ENCODE measurements at regions not wholly inside any gene's neighbourhood (a gene's known extent, or its start where the extent isn't known, plus 50 kb on each side); places are given as distances from the start of the nearest gene placed in this dataset.
A peak's percentile ranks its signal among the peaks of the same experiment; 100 is the strongest.
"Not testable (repeated sequence)": the region's sequence is repeated elsewhere in the genome, so short reads cannot be mapped to it uniquely, and the experiment has no call there.

- DNase-seq (ENCODE audit: unreplicated experiment): peak; percentile 70
- ChIA-PET CTCF (interaction anchor here (0.6 kb wide), 1 partner anchor 820 kb away, joined by 3 read pairs; no protein-coding TSS in a partner anchor), POLR2A (interaction anchor here (1.2 kb wide), 1 partner anchor 11 kb away, joined by 3 read pairs; no protein-coding TSS in a partner anchor)
- TF ChIP-seq CTCF (IDR thresholded peaks at IDR 0.05; ENCODE audit: unreplicated experiment): no peak
- no peak overlapping the region for H3K4me3 Mint-ChIP-seq (ENCODE audit: unreplicated experiment)
- no peaks in the 10 kb centered on the region for H3K9me3 Mint-ChIP-seq (ENCODE audit: unreplicated experiment)
- intact Hi-C loops (cut with micrococcal nuclease): loop anchor here (5.0 kb wide), 1 partner anchor 468 kb away; no protein-coding TSS in a partner anchor
- H3K4me1 Mint-ChIP-seq (ENCODE audit: insufficient read depth, unreplicated experiment): peaks cover 17% of the 10 kb centered on the region
- H3K36me3 Mint-ChIP-seq (ENCODE audit: insufficient read depth, unreplicated experiment): no peaks in the 10 kb centered on the region
- H3K27ac Mint-ChIP-seq (ENCODE audit: low read depth, unreplicated experiment): peak overlapping the region; percentile 44
- no TSS peak for BruUV-seq (replicated peaks)
- H3K27me3 Mint-ChIP-seq (ENCODE audit: insufficient read depth, unreplicated experiment): no peaks in the 10 kb centered on the region
Observed at GRCh38 chr2:125004106-125004800, 979.2 kb downstream of the CNTNAP5 start.

- Mint-ChIP-seq H3K36me3 (ENCODE audit: insufficient read depth, unreplicated experiment) (no peaks in the 10 kb centered on the region), H3K27ac (ENCODE audit: low read depth, unreplicated experiment) (no peak overlapping the region), H3K27me3 (ENCODE audit: insufficient read depth, unreplicated experiment) (no peaks in the 10 kb centered on the region), H3K4me3 (ENCODE audit: unreplicated experiment) (no peak overlapping the region), H3K4me1 (ENCODE audit: insufficient read depth, unreplicated experiment) (peaks cover 17% of the 10 kb centered on the region), H3K9me3 (ENCODE audit: unreplicated experiment) (no peaks in the 10 kb centered on the region)
- CTCF ChIA-PET: no interaction called here
- intact Hi-C loops (cut with micrococcal nuclease): no loop called here
- POLR2A ChIA-PET: no interaction called here
- no peak for TF ChIP-seq CTCF (IDR thresholded peaks at IDR 0.05; ENCODE audit: unreplicated experiment)
- BruUV-seq (replicated peaks): no TSS peak
- no peak for DNase-seq (ENCODE audit: unreplicated experiment)
Observed at GRCh38 chr2:125006676-125007075, 981.6 kb downstream of the CNTNAP5 start.

- intact Hi-C loops (cut with micrococcal nuclease); BruUV-seq (replicated peaks); DNase-seq (ENCODE audit: unreplicated experiment); H3K4me3 Mint-ChIP-seq (ENCODE audit: unreplicated experiment); H3K27ac Mint-ChIP-seq (ENCODE audit: low read depth, unreplicated experiment); H3K4me1 Mint-ChIP-seq (ENCODE audit: insufficient read depth, unreplicated experiment); H3K27me3 Mint-ChIP-seq (ENCODE audit: insufficient read depth, unreplicated experiment); H3K9me3 Mint-ChIP-seq (ENCODE audit: unreplicated experiment); POLR2A ChIA-PET; CTCF ChIA-PET; H3K36me3 Mint-ChIP-seq (ENCODE audit: insufficient read depth, unreplicated experiment): not testable (repeated sequence)
Observed at GRCh38 chr2:125028721-125029120, 1003.6 kb downstream of the CNTNAP5 start.

- intact Hi-C loops (cut with micrococcal nuclease): no loop called here
- no peak for DNase-seq (ENCODE audit: unreplicated experiment)
- no TSS peak for BruUV-seq (replicated peaks)
- H3K36me3 Mint-ChIP-seq (ENCODE audit: insufficient read depth, unreplicated experiment): no peaks in the 10 kb centered on the region
- H3K4me1 Mint-ChIP-seq (ENCODE audit: insufficient read depth, unreplicated experiment): peaks cover 3% of the 10 kb centered on the region
- no peak overlapping the region for H3K4me3 Mint-ChIP-seq (ENCODE audit: unreplicated experiment)
- no peak overlapping the region for H3K27ac Mint-ChIP-seq (ENCODE audit: low read depth, unreplicated experiment)
- ChIA-PET CTCF (no interaction called here), POLR2A (no interaction called here)
- TF ChIP-seq CTCF (IDR thresholded peaks at IDR 0.05; ENCODE audit: unreplicated experiment): no peak
- H3K9me3 Mint-ChIP-seq (ENCODE audit: unreplicated experiment): peaks cover 8% of the 10 kb centered on the region
- no peaks in the 10 kb centered on the region for H3K27me3 Mint-ChIP-seq (ENCODE audit: insufficient read depth, unreplicated experiment)
Observed at GRCh38 chr2:125033871-125034270, 1008.8 kb downstream of the CNTNAP5 start.

Measured in MCF 10A (cell line).